Ovary (tissue), 3 donors: ENCODE measurements at regions not wholly inside any gene's neighbourhood (a gene's known extent, or its start where the extent isn't known, plus 50 kb on each side); places are given as distances from the start of the nearest gene placed in this dataset.

Source experiments
- EP300 ChIP-seq: sonication (generic); formaldehyde crosslinking; IDR thresholded peaks from one replicate; pipeline ENCODE4 v1.6.1; 2017; ENCODE audit warnings: antibody characterized with exemption
- POLR2A ChIP-seq: fragments of 450-650 bp; IDR thresholded peaks from one replicate; pipeline ENCODE4 v1.6.1; 2017; ENCODE audit warnings: antibody characterized with exemption, mild to moderate bottlenecking, moderate library complexity
- TF ChIP-seq, protein P1 (sequence below), 3 donors: fragments of 450-650 bp in 2 of 3; fragments of 200-600 bp in 1 of 3; IDR thresholded peaks; one replicate each; pipeline versions ENCODE4 v1.5.1 to v1.8.0; 2016 to 2022; ENCODE audit warnings: antibody characterized with exemption in 3 of 3, mild to moderate bottlenecking in 1 of 3
- donor health status: DM: no; HTN: no; CAD: no.

DNA sequence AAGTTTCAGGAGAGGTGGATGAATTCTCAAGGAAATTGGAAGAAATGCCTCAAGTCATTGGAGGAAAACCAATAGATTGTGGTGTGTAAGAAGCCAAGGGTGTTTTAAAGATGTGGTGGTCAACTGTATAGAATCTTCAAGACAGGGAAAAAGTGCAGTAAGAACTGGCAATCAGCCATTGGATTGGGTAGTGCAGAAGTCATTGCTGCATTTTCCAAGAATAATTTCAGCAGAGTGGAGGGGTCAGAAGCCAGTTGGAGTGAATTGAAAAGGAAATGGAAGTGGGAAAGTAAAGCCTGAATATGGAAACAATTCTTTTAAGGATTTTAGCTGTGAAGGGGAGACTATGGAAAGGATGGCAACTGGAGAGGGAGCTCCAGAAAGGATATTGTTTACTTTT, 128.2 kb upstream of the TMEM170B start:
- TF ChIP-seq, protein P1, sequence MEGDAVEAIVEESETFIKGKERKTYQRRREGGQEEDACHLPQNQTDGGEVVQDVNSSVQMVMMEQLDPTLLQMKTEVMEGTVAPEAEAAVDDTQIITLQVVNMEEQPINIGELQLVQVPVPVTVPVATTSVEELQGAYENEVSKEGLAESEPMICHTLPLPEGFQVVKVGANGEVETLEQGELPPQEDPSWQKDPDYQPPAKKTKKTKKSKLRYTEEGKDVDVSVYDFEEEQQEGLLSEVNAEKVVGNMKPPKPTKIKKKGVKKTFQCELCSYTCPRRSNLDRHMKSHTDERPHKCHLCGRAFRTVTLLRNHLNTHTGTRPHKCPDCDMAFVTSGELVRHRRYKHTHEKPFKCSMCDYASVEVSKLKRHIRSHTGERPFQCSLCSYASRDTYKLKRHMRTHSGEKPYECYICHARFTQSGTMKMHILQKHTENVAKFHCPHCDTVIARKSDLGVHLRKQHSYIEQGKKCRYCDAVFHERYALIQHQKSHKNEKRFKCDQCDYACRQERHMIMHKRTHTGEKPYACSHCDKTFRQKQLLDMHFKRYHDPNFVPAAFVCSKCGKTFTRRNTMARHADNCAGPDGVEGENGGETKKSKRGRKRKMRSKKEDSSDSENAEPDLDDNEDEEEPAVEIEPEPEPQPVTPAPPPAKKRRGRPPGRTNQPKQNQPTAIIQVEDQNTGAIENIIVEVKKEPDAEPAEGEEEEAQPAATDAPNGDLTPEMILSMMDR (IDR thresholded peaks at IDR 0.05): no peak
- TF ChIP-seq POLR2A (no peak), EP300 (no peak)
